IPS-NIHi11 (cell line): ENCODE measurements at regions not wholly inside any gene's neighbourhood (a gene's known extent, or its start where the extent isn't known, plus 50 kb on each side); places are given as distances from the start of the nearest gene placed in this dataset.
A peak's percentile ranks its signal among the peaks of the same experiment; 100 is the strongest.

ENCODE experiments used
- DNase-seq: peaks from one replicate; pipeline ENCODE4 v3.0.0; 2012; ENCODE audit warnings: mixed read lengths, low spot score

- DNase-seq: no peak
These were observed 52.6 kb upstream of the NHLH2 start for GRCh38 chr1:115893545-115893944.

GRCh38 chr1:115898020-115898419 lies 57.1 kb upstream of the NHLH2 start:
- no peak for DNase-seq

GRCh38 chr1:115900856-115901255 lies 59.9 kb upstream of the NHLH2 start:
- no peak for DNase-seq

GRCh38 chr1:115906627-115907026 lies 65.7 kb upstream of the NHLH2 start:
- DNase-seq: no peak

GRCh38 chr1:115907092-115907491 lies 66.2 kb upstream of the NHLH2 start:
- no peak for DNase-seq

- DNase-seq: no peak
These were observed 67.6 kb upstream of the SLC22A15 start for GRCh38 chr1:115908565-115909274.

- no peak for DNase-seq
These were observed 66.1 kb upstream of the SLC22A15 start for GRCh38 chr1:115910231-115910630.

- peak; percentile 29 for DNase-seq
These were observed 65.0 kb upstream of the SLC22A15 start for GRCh38 chr1:115911294-115911693.

GRCh38 chr1:115912116-115912515 lies 64.2 kb upstream of the SLC22A15 start:
- no peak for DNase-seq

GRCh38 chr1:115922801-115923200 lies 53.5 kb upstream of the SLC22A15 start:
- DNase-seq: no peak

GRCh38 chr1:115924770-115925169 lies 51.5 kb upstream of the SLC22A15 start:
- DNase-seq: no peak

GRCh38 chr1:115925467-115925866 lies 50.8 kb upstream of the SLC22A15 start:
- DNase-seq: no peak
